Smooth muscle cell (in vitro differentiated cells): ENCODE measurements at regions not wholly inside any gene's neighbourhood (a gene's known extent, or its start where the extent isn't known, plus 50 kb on each side); places are given as distances from the start of the nearest gene placed in this dataset.
A peak's percentile ranks its signal among the peaks of the same experiment; 100 is the strongest.

ENCODE experiments used
- DNase-seq: peaks from one replicate; lab custom pipeline; 2025; ENCODE audit not compliant: unreplicated experiment; lab: John Stamatoyannopoulos, UW
- H2AFZ ChIP-seq: fragments of 200-600 bp; sonication (generic); 2 replicates; pipeline ENCODE4 v1.6.0; 2016; ENCODE audit warnings: antibody characterized with exemption, low read depth, mild to moderate bottlenecking
- H3F3A ChIP-seq: fragments of 200-600 bp; sonication (generic); 2 replicates; pipeline ENCODE4 v1.6.0; 2017; ENCODE audit warnings: antibody characterized with exemption, low read depth
- H3K27ac ChIP-seq: fragments of 200-600 bp; sonication (generic); 2 replicates; pipeline ENCODE4 v1.5.1; 2016; ENCODE audit warnings: low read depth, mild to moderate bottlenecking
- H3K27me3 ChIP-seq: fragments of 200-600 bp; sonication (generic); 2 replicates; pipeline ENCODE4 v1.6.1; 2016; ENCODE audit warnings: low read depth, mild to moderate bottlenecking
- H3K36me3 ChIP-seq: fragments of 200-600 bp; sonication (generic); 2 replicates; pipeline ENCODE4 v1.5.1; 2016; ENCODE audit warnings: low read depth
- H3K4me1 ChIP-seq: fragments of 200-600 bp; sonication (generic); 2 replicates; pipeline ENCODE4 v1.5.1; 2016; ENCODE audit warnings: low read depth
- H3K4me2 ChIP-seq: fragments of 200-600 bp; sonication (generic); 2 replicates; pipeline ENCODE4 v1.6.0; 2016; ENCODE audit warnings: mild to moderate bottlenecking
- H3K4me3 ChIP-seq: fragments of 200-600 bp; sonication (generic); 2 replicates; pipeline ENCODE4 v1.5.1; 2016; ENCODE audit warnings: mild to moderate bottlenecking
- H3K79me2 ChIP-seq: fragments of 200-600 bp; sonication (generic); 2 replicates; pipeline ENCODE4 v1.6.0; 2016; ENCODE audit warnings: low read depth, mild to moderate bottlenecking
- H3K9ac ChIP-seq: fragments of 200-600 bp; sonication (generic); 2 replicates; pipeline ENCODE4 v1.6.0; 2016; ENCODE audit warnings: low read depth
- H3K9me3 ChIP-seq: fragments of 200-600 bp; sonication (generic); replicated peaks from 2 replicates; pipeline ENCODE4 v1.5.1; 2016; ENCODE audit warnings: low read depth
- H4K20me1 ChIP-seq: fragments of 200-600 bp; sonication (generic); 2 replicates; pipeline ENCODE4 v1.6.0; 2016; ENCODE audit warnings: low read depth
- WGBS: methylation state at CpG from one replicate; pipeline ENCODE4 v1.1.7; 2016; ENCODE audit warnings: low lambda C conversion rate; 5-methylcytosine and 5-hydroxymethylcytosine counted together
- TF ChIP-seq, protein P1 (sequence below): fragments of 200-600 bp; sonication (generic); IDR thresholded peaks from 2 replicates; pipeline ENCODE4 v1.5.1; 2017; ENCODE audit warnings: borderline replicate concordance, mild to moderate bottlenecking, antibody characterized with exemption; ENCODE audit not compliant: insufficient read depth, poor library complexity, severe bottlenecking

DNA sequence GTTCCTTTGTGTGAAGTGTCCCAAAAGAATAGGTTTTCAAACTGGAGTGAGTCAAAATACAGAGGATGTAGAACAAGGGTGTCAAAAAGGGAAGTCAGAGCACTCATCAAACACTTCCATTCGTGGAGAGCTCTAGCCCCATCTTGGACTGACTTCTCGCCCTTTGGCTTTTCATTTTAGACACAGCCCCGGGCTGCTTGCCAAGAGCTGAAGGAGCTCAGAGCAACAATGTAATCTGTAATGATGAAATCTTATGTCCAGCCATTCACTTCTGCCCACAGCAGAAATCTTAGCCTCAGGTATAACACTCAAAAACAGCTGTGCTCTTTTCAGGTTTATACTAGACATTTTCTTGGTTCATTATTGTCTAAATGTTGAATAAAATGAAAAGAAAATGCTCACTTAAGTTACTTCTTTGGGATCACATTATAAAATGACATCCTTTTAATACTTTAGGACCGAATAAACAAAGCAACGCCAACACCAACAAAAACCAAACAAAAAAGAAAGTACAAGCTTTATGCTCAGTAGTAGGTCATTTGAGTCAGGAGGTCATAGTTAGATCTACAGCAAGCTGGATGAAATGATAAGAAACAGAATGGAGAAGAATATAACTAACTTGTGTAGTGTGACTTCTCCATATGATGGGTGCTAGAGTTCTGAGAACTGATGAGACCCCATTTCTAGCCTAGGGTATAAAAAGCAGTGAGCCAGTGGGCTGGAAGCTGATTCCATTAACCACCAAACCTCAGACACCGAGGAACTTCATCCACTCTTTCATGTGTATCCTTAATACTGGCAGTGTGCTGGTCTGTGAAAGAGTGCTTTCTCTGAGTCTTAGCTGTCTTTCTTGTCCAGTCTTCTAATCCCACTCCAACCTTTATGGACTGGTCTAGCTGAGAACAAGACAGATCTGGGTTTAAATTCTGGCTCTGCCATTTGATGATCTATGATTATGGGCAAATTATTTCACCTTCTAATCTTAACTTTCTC, 131.8 kb upstream of the SLC7A14 start:
- Histone ChIP-seq H3K27ac (no peak overlapping the region), H3K79me2 (no peaks in the 10 kb centered on the region), H2AFZ (no peak overlapping the region), H3K9ac (no peak overlapping the region), H3K4me1 (no peaks in the 10 kb centered on the region), H3K27me3 (no peaks in the 10 kb centered on the region), H3K9me3 (no peaks in the 10 kb centered on the region), H3K4me2 (no peak overlapping the region), H4K20me1 (no peaks in the 10 kb centered on the region), H3K4me3 (no peak overlapping the region), H3F3A (peaks cover 20% of the 10 kb centered on the region), H3K36me3 (no peaks in the 10 kb centered on the region)
- no peak for DNase-seq
- TF ChIP-seq, protein P1, sequence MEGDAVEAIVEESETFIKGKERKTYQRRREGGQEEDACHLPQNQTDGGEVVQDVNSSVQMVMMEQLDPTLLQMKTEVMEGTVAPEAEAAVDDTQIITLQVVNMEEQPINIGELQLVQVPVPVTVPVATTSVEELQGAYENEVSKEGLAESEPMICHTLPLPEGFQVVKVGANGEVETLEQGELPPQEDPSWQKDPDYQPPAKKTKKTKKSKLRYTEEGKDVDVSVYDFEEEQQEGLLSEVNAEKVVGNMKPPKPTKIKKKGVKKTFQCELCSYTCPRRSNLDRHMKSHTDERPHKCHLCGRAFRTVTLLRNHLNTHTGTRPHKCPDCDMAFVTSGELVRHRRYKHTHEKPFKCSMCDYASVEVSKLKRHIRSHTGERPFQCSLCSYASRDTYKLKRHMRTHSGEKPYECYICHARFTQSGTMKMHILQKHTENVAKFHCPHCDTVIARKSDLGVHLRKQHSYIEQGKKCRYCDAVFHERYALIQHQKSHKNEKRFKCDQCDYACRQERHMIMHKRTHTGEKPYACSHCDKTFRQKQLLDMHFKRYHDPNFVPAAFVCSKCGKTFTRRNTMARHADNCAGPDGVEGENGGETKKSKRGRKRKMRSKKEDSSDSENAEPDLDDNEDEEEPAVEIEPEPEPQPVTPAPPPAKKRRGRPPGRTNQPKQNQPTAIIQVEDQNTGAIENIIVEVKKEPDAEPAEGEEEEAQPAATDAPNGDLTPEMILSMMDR = no peak
- WGBS = 82% methylated on average over 6 of the region's 6 CpGs

- Histone ChIP-seq H3F3A (peaks cover 28% of the 10 kb centered on the region), H3K4me3 (no peak overlapping the region), H3K36me3 (no peaks in the 10 kb centered on the region), H3K27me3 (no peaks in the 10 kb centered on the region), H3K4me2 (no peak overlapping the region), H2AFZ (no peak overlapping the region), H3K79me2 (no peaks in the 10 kb centered on the region), H4K20me1 (no peaks in the 10 kb centered on the region), H3K9ac (no peak overlapping the region), H3K27ac (no peak overlapping the region), H3K9me3 (no peaks in the 10 kb centered on the region), H3K4me1 (no peaks in the 10 kb centered on the region)
- TF ChIP-seq, protein P1 = no peak
- 61% methylated on average over 5 of the region's 5 CpGs for WGBS
- DNase-seq = no peak
Measured at GRCh38 chr3:170716172-170716805, 130.4 kb upstream of the SLC7A14 start.

DNA sequence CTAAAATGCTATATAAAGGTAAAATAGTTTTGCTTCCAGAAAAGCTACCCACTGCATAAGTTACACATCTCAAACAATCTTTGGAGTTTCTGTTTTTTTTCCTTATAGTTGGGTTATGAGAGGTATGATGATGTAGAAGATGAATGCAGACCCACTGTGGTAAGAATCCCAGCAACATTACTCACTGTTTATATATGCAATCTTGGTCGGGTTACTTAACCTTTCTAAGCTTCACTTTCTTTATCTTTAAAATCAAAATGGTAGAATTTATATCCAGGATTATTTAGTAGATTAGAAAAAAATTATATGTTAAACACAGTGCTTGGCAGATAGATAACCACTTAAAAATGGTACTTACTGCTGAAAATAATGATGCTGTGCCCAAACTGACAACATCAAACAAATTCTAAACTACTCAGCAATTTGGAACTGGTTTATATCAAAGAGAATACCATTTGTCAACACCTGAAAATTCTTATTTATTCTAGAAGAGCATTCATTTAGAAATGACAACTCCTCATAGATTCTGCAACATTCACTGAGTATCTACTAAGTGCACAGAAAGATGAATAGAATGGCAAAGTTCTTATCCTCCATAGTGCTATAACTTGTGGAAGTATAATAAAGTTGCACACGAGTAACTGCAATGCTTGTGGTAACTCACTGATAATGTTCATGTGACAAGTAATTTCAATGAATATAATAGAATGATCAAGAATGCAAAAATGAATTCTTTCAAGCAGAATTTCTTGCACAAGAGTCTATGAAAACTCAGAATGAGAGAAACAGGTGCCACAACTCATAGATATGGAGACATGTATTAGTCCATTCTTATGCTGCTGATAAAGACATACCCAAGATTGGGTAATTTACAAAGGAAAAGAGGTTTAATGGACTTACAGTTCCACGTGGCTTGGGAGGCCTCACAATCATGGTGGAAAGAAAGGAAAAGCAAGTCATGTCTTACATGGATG, 129.0 kb upstream of the SLC7A14 start:
- Histone ChIP-seq H3K79me2 (no peaks in the 10 kb centered on the region), H3K27me3 (no peaks in the 10 kb centered on the region), H3K36me3 (no peaks in the 10 kb centered on the region), H4K20me1 (no peaks in the 10 kb centered on the region), H3K9ac (no peak overlapping the region), H3K4me2 (peak overlapping the region; percentile 61), H3K4me1 (no peaks in the 10 kb centered on the region), H2AFZ (no peak overlapping the region), H3K9me3 (no peaks in the 10 kb centered on the region), H3K27ac (peak overlapping the region; percentile 85), H3K4me3 (no peak overlapping the region), H3F3A (peaks cover 28% of the 10 kb centered on the region)
- 42% methylated on average over 3 of the region's 3 CpGs for WGBS
- no peak for DNase-seq
- TF ChIP-seq, protein P1 = no peak
